Pancreas (tissue), 10 donors: ENCODE measurements at regions not wholly inside any gene's neighbourhood (a gene's known extent, or its start where the extent isn't known, plus 50 kb on each side); places are given as distances from the start of the nearest gene placed in this dataset.
"Not testable (repeated sequence)": the region's sequence is repeated elsewhere in the genome, so short reads cannot be mapped to it uniquely, and the experiment has no call there.

Experiments used
- ATAC-seq, 4 donors: fragments of 200-7000 bp; cut with Tn5 transposase; one replicate each; pipeline versions ENCODE4 v1.8.0 to v1.9.1; 2020; ENCODE audit warnings: mild to moderate bottlenecking in 4 of 4, moderate library complexity in 4 of 4
- DNase-seq, 6 donors: peaks; one replicate each; pipeline ENCODE4 v3.0.0-alpha.2; 2020
- FAIRE-seq: peaks from 2 replicates; lab custom pipeline; 2012; peaks lifted over from hg19 to GRCh38; lab: Jason Lieb, UNC
- H3K27ac ChIP-seq, 4 donors: fragments of 200-600 bp; sonication (generic); 1 replicate in 3 of 4; 2 replicates in 1 of 4; pipeline versions ENCODE4 v1.5.0 to v1.8.0; 2020
- H3K27me3 ChIP-seq, 4 donors: fragments of 200-600 bp; one replicate each; pipeline ENCODE4 v1.8.0; 2021
- H3K36me3 ChIP-seq, 3 donors: fragments of 200-600 bp; sonication (generic) in 1 of 3; one replicate each; pipeline versions ENCODE4 v1.5.0 to v1.8.0; 2020 to 2021
- H3K4me1 ChIP-seq, 3 donors: fragments of 200-600 bp; one replicate each; pipeline ENCODE4 v1.8.0; 2021
- H3K4me3 ChIP-seq, 4 donors: fragments of 200-600 bp; sonication (generic) in 2 of 4; one replicate each; pipeline versions ENCODE4 v1.5.0 to v1.8.0; 2020 to 2021
- H3K9me3 ChIP-seq, 4 donors: fragments of 200-600 bp; one replicate each; pipeline ENCODE4 v1.8.0; 2021
- CTCF ChIP-seq, 4 donors: fragments of 200-600 bp; sonication (generic) in 3 of 4; IDR thresholded peaks; one replicate each; pipeline versions ENCODE4 v1.5.0 to v1.8.0; 2021; ENCODE audit warnings: antibody characterized with exemption in 4 of 4
- WGBS, 2 donors: extraction: QIAGEN DNeasy Blood & Tissue Kit; methylation state at CpG; one replicate each; pipeline ENCODE4 v1.1.7; 2013; 5-methylcytosine and 5-hydroxymethylcytosine counted together
- intact Hi-C, 3 donors: fragments of 100-400 bp; cut with DNase I; formaldehyde crosslinking; loops; one replicate each; pipeline versions ENCODE4 v1.11.1 to v1.14.2; 2022
- donor health status: healthy with polysubstance abuse.
- donor health status: DM: no; HTN: no; CAD: no; lungs with moderate emphysema.
- donor health status: DM: no; HTN: no; CAD: no.
- donor health status: control.
- donor health status: control.
- donor health status: Bipolar disorder and iron deficiency.
- donor health status: DM: yes; HTN: yes; CAD: no.
- donor health status: DM: no; HTN: no; CAD: no.
- donor health status: DM: no; HTN: no; CAD: no.
- donor health status: DM: yes; HTN: yes; CAD: no.

DNA sequence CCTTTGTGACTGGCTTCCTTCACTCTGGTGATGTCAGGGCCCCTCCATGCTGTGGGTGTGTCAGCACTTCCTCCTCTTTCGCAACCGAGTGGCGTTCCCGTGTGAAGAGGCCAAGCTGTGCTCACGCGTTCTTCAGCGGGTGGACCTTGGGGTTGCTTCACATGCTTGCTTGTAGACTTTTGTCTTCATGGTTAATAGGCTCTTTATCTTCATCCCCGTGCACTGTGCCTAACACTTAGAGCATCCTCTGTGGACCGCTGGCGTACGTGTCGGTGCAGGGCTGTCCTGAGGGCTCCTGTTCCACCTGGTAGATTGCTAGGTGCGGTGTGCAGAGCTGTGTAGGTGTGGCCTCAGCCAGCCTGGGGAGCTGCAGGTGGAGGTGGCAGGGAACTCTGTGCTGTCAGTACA lies 182.3 kb downstream of the OR4M2 start:
- Histone ChIP-seq H3K36me3 (no peaks in the 10 kb centered on the region), H3K4me1 (no peaks in the 10 kb centered on the region), H3K27ac (no peak overlapping the region), H3K9me3 (no peaks in the 10 kb centered on the region), H3K27me3 (no peaks in the 10 kb centered on the region), H3K4me3 (no peak overlapping the region)
- WGBS, 2 donors, result 67 to 74% methylated on average over 13 of the region's 13 CpGs
- no peak for FAIRE-seq
- peak in 2 of 4 donors; percentile 29 to 70 for ATAC-seq
- peak in 1 of 6 donors; percentile 55 for DNase-seq
- intact Hi-C loops, result no loop called here
- no peak for TF ChIP-seq CTCF (IDR thresholded peaks at IDR 0.05)

DNA sequence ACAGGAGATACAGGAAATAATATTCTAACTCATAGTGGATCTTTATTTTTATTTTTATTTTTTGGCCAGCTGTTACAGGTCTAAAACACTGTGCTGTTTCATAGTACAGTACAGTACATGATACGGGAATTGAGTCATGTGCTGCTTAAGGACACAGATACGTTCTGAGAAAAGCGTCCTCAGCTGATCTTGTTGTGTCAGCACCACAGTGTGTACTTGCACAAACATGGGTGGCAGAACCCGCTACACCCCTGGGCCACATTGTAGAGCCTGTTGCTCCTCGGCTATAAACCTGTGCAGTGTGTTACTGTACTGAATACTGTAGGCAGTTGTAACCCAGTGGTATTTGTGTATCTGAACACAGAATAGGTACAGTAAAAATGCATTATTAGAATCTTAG lies 183.4 kb downstream of the OR4M2 start:
- FAIRE-seq (no peak), ATAC-seq (no peak), DNase-seq (no peak)
- TF ChIP-seq CTCF (IDR thresholded peaks at IDR 0.05), result no peak
- Histone ChIP-seq H3K27me3 (no peaks in the 10 kb centered on the region), H3K4me3 (no peak overlapping the region), H3K27ac (no peak overlapping the region), H3K36me3 (no peaks in the 10 kb centered on the region), H3K9me3 (no peaks in the 10 kb centered on the region), H3K4me1 (no peaks in the 10 kb centered on the region)
- WGBS, 2 donors, result 49 to 59% methylated on average over 5 of the region's 5 CpGs
- intact Hi-C loops, result no loop called here

DNA sequence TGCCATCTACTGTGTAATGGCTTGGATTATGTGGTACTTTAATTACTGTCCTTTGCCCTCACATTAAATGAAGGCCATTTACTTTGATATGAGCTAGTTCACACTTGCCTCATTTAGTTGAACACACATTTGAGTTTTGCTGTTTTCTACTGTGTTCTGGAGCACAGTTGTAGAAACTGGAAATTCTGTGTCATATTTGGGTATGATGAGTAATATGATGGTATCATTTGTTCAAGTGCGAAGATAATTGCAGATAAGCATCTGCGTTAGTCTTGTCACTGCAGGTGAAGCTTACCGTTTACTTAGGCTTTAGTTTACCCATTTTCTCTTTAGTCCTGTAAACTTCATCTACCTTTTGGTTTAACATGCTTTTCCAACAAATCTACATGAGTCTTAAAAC lies 183.9 kb downstream of the OR4M2 start:
- H3K36me3 ChIP-seq, DNase-seq, H3K27me3 ChIP-seq, H3K9me3 ChIP-seq, H3K4me1 ChIP-seq, H3K4me3 ChIP-seq, FAIRE-seq, intact Hi-C loops, ATAC-seq, H3K27ac ChIP-seq: not testable (repeated sequence)
- WGBS, 2 donors, result 65 to 75% methylated on average over 3 of the region's 3 CpGs

DNA sequence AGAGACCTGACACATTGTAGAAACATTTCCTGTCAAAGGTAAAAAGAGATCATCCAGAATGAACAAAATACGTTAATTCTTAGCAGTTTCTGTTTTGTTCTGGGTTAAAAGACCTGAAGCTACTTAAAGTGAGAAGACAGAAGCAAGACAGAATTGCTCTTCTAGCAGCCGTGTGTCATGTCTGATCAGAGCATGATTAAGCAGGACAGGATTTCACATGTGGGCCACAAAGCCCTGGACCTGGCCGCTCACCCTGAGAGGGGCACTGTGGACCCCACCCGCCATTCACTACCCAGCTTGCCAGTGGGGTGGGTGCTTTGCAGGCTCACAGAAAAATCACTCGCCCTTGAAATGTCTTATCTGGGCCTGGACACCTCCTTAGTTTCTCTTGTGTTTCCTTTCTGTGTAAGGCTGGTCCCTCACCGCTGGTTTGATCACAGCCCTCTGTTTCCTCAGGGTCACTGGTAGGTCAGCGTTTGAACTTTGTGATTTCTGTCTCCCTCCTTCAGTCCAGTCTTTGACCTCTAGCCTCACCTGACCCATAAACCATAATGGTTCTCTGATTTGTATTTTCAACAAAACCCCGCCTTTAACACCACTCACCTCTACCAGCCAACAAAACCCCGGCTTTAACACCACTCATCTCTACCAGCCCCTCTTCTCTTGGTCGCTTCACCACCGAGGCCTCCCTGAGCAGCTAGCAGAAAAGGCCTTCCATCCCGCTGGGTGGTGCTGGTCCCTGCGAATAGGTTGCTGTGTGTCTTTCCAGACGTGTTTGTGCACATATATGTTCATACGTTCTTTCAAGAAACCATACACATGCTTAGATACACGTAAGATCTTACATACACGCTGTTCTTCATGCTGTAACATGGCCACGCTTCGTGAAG lies 185.0 kb downstream of the OR4M2 start:
- Histone ChIP-seq H3K27me3 (no peaks in the 10 kb centered on the region), H3K4me1 (no peaks in the 10 kb centered on the region), H3K36me3 (no peaks in the 10 kb centered on the region), H3K27ac (no peak overlapping the region), H3K4me3 (no peak overlapping the region), H3K9me3 (no peaks in the 10 kb centered on the region)
- ATAC-seq (no peak), FAIRE-seq (no peak), DNase-seq (no peak)
- intact Hi-C loops, result no loop called here
- no peak for TF ChIP-seq CTCF (IDR thresholded peaks at IDR 0.05)
- 58 to 67% methylated on average over 19 of the region's 19 CpGs for WGBS, 2 donors

DNA sequence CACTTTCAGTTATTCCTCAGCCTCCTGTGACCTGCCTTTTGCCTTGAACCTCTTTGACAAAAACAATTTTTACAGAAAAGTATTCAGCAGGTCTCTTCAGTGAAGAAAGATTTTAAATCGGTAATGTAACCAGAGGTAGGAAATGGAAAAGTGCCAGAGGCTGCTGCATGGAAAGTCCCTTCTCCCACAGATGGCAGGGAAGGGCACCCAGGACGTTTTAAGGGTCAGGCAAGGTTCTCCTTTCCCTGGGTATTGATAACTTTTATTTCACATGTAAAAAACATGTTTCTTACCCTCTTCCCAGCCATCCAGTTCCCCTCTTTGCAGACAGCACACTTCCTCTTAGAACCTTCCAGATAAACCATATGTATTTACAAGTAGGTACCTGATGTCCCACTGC lies 185.6 kb downstream of the OR4M2 start:
- H3K27ac ChIP-seq, result no peak overlapping the region
- TF ChIP-seq CTCF (IDR thresholded peaks at IDR 0.05), result no peak
- H3K9me3 ChIP-seq, result no peaks in the 10 kb centered on the region
- no peak for FAIRE-seq
- no peaks in the 10 kb centered on the region for H3K36me3 ChIP-seq
- intact Hi-C loops, result no loop called here
- H3K4me3 ChIP-seq, result no peak overlapping the region
- WGBS, 2 donors, result 18 to 25% methylated on average over 2 of the region's 2 CpGs
- H3K4me1 ChIP-seq, result no peaks in the 10 kb centered on the region
- peak in 2 of 6 donors; percentile 15 to 20 for DNase-seq
- ATAC-seq, result peak in 3 of 4 donors; percentile 52 to 80 (median 56)
- H3K27me3 ChIP-seq, result no peaks in the 10 kb centered on the region
